GM13976 (cell line): ENCODE measurements at regions not wholly inside any gene's neighbourhood (a gene's known extent, or its start where the extent isn't known, plus 50 kb on each side); places are given as distances from the start of the nearest gene placed in this dataset.

ENCODE experiments used
- DNase-seq: peaks from one replicate; pipeline ENCODE4 v3.0.0; 2012; ENCODE audit warnings: low spot score
- in situ Hi-C: fragments of 300-500 bp; cut with MboI; formaldehyde crosslinking; loops from one replicate; pipeline ENCODE4 v1.12.0; 2022; ENCODE audit warnings: low sequenced_read_pairs, mixed read lengths, inconsistent platforms; ENCODE audit not compliant: unreplicated experiment
- TF ChIP-seq, protein P1 (sequence below): IDR thresholded peaks from 2 replicates; pipeline ENCODE4 v1.5.1; 2012; ENCODE audit warnings: borderline replicate concordance, mild to moderate bottlenecking; ENCODE audit not compliant: insufficient read depth; ENCODE audit errors: extremely low read depth, missing control alignments, control extremely low read depth

DNA sequence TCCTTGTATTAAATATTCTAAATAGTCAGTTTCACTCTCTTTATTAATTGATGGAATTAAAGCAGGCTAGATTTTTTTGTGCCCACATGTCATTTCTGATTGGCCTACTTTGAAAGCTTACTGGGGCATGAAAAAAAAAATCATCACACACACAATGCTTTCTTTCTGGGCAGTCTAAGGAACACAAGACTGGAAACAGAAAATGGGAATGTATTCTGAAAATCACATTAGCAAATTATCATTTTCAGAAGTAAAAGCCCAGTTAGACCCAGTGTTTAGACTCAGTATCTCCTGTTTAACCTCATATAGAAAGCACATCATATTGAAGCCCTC lies 339.4 kb downstream of the SPRY2 start:
- no peak for DNase-seq
- TF ChIP-seq, protein P1, sequence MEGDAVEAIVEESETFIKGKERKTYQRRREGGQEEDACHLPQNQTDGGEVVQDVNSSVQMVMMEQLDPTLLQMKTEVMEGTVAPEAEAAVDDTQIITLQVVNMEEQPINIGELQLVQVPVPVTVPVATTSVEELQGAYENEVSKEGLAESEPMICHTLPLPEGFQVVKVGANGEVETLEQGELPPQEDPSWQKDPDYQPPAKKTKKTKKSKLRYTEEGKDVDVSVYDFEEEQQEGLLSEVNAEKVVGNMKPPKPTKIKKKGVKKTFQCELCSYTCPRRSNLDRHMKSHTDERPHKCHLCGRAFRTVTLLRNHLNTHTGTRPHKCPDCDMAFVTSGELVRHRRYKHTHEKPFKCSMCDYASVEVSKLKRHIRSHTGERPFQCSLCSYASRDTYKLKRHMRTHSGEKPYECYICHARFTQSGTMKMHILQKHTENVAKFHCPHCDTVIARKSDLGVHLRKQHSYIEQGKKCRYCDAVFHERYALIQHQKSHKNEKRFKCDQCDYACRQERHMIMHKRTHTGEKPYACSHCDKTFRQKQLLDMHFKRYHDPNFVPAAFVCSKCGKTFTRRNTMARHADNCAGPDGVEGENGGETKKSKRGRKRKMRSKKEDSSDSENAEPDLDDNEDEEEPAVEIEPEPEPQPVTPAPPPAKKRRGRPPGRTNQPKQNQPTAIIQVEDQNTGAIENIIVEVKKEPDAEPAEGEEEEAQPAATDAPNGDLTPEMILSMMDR = no peak
- in situ Hi-C loops = no loop called here

DNA sequence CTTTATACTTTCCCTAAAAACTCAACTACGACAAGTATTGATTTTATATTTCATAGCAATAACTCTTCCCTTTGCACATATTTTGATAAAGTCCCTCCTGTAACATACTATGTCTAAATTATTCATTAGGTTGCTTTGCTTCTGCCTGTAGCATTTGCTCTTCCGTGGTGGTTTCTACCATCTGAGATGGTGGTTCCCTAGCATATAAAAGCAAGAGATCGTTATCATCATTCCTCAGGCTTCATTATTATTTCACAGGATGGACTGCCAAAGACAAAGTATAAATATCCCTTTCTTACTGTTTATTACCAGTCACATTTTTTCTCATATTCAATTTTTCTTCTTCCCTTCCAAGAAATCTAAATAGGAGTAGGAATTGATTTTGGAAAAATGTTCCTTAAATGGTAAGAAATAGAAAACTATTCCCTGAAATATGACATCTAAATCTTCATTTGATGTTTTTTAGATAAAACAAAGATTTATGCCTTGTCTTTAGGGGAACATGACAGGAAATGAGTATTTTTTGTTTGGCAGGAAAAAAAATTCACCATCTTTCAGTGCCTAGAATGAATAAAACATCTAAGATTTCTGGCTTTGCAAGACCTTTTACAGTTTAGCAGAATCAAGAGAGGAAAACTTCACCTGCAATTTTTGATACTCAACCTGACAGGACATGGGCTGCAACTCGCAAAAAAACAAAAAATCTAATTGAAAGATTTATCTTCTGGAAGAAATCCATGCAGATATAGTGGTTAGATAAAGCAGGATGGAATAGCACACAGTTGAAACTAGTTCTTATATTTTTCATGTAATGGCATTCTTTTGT lies 340.0 kb downstream of the SPRY2 start:
- in situ Hi-C loops = no loop called here

DNA sequence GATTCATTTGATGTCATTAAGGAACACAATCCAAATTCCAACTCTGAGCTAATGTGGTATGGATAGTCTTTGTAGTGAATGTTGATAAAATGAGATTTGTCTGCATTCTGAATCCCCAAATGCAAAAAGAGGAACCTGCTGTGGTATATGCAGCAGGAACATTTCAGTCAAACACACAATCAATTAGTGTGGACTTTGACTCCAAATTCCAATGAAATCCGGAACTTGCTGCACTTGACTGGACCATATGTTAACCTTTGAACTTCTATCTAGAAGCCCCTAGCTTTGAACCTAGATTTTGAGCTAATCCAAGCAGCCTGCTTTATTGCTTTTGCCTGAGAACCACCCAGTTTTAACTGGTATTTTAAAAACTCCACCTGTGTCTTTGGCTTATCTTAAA lies 341.3 kb downstream of the SPRY2 start:
- TF ChIP-seq, protein P1 = no peak
- in situ Hi-C loops = no loop called here
- DNase-seq = no peak

More for the DNA sequence above, 340.0 kb downstream of the SPRY2 start:
- TF ChIP-seq, protein P1 = no peak
- no peak for DNase-seq

DNA sequence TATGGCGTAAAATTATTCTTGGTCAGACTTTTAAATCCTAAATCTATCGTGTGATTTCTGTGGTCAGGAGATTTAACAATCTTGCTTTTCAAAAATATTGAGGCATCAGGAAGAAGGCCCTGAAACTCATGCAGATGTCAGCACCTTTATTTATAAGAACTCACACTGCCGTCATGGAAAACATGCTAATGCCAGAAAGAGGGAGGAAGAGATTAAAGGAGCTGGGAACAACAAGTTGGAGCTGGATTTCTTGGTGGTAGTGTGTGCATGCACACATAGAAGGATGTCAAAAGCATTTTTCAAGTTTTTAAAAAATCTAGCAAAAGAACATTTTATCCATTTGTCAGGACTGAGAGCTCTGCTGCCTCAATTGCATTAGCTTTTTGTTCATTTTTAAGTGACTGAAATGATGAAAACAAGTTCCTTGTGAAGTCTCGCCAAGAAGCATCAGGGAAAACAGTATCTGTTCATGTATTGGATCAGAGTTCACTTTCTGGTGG lies 342.5 kb downstream of the SPRY2 start:
- DNase-seq = no peak
- TF ChIP-seq, protein P1 = no peak
- in situ Hi-C loops = no loop called here

DNA sequence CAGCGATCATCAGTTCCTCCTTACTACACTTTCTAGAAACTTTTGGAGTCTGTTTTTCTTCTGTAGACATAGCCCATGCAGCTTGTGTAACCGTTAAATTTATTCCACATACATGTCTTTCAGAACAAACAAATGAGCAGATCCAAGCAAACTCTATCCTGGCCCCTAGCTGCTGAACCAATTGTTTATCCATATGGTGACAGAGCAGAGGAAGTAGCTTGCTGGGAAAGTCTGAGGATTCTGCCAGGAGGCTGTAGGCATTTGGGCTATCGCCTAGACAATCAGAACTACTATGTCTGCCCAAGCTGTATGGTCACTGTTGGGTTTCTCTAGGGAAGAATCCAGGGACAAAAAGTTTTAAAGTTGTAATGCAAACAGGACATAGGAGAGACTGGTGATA lies 343.7 kb downstream of the SPRY2 start:
- no peak for DNase-seq
- TF ChIP-seq, protein P1 = no peak
- in situ Hi-C loops = no loop called here

DNA sequence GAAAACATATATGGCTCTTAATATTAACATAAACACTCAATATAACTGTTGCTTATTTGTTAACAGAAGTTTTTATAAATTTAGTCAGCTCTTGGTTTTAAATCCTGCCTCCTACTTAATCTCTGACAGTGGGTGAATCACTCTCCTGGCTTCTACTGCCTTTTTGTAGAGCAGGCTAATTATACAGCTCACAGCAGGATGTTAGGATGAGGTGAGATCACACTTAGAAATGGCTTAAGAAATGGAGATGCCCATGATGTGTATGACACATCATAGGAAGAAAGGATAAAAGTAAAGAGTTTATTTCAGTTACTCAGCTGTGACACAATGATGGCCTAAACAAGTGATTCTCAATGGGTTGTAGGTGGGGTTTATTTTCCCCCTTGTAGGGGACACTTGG lies 345.6 kb downstream of the SPRY2 start:
- in situ Hi-C loops = no loop called here
- TF ChIP-seq, protein P1 = no peak
- no peak for DNase-seq
